HG02970 (cell line): ENCODE measurements at regions not wholly inside any gene's neighbourhood (a gene's known extent, or its start where the extent isn't known, plus 50 kb on each side); places are given as distances from the start of the nearest gene placed in this dataset.

ENCODE experiments used
- ATAC-seq: cut with Tn5 transposase; IDR thresholded peaks from one replicate; pipeline ENCODE4 v1.9.1; 2021; ENCODE audit warnings: mild to moderate bottlenecking, moderate library complexity, moderate number of reproducible peaks; ENCODE audit not compliant: unreplicated experiment, low FRiP score

DNA sequence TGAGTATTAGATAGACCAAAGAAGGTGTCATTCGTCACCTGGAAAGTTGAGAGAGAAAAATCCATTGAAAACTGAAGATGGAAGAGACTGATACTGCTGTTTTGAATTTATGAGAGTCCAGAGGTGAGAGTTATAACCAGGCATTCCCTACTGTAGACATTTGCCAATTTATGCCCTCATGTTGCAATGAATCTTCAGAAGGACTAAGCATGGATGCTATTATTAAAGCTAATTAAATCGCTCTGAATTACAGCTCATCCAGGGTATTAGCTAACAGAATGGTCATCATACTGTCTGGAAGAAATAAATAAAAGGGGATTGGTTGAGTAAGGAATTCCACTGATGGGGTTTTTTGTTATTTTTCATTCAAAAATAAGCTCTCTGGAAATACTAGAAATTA is 101.6 kb upstream of the PLPP4 start:
- ATAC-seq = no peak

DNA sequence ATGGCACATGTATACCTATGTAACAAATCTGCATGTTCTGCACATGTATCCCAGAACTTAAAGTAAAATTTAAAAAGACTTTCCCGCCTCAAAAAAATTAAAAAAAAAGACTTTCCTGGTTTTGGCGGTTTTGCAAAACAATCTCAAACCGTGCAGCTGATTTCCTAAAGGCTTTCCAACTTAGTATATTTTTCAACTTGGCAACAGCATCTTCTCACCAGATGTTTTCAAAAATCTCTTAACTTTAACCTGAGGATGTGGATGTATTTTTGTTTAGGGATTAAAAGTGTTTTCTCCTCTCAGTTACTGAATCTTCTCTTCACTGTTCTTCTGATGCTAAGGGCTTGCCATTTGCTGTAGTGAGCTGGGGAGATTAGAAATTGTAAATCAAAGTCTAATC is 96.5 kb upstream of the PLPP4 start:
- no peak for ATAC-seq

DNA sequence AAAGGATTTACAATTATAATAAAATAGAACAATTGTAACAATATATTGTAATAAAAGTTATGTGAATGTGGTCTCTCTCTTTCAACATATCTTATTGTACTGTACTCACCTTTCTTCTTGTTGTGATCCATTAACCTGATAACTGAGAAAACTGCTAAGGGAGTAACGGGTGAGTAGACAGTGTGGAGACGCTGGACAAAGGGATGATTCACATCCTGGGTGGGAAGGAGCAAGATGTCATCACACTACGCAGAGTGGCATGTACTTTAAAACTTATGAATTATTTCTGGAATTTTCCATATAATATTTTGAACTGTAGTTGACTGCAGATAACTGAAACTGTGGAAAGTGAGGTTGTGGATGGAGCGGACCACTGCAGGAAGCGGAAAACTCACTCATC is 91.2 kb upstream of the PLPP4 start:
- ATAC-seq = no peak

DNA sequence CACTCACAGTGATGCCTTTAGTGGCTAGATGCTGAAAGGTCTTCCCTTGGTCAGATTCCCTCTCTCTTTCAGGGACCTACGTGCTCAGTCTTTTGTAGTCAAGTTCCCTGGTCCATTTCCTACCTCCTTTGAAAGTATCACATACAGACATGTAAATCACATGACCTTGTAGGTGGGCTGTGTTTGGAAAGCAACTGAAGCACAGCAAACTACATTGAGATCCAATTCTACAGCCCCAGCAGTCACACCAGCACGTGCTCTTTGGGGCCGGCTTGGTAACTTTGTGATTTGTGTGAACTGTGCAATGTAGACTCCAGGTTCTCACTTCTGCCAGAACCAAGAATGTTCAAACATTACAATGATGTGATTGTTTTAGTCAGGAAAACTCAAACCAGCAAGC is 89.7 kb upstream of the PLPP4 start:
- ATAC-seq = no peak

GRCh38 chr10:120368338-120368737 is 88.7 kb upstream of the PLPP4 start:
- ATAC-seq = no peak

- no peak for ATAC-seq
Measured at GRCh38 chr10:120368927-120369326, 88.1 kb upstream of the PLPP4 start.

DNA sequence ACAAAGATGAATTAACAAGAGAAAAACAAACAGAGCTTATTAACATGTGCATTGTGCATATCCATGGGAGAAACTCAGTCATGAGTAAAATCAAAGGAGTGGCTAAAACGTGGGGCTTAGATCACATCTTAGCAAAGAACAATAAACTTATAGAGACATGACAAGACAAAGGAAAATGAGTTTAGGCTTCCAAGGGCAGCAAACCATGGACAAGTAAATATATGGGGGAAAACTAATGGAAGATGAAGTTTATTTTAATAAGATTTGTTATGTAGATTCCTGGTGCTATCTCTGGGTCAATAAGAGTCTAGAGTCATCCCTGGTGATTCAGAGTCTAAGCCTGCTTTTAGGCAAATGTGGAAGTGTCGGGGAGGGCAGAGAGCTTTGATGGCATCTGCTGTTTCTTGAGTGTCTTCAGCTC is 87.2 kb upstream of the PLPP4 start:
- ATAC-seq = no peak

DNA sequence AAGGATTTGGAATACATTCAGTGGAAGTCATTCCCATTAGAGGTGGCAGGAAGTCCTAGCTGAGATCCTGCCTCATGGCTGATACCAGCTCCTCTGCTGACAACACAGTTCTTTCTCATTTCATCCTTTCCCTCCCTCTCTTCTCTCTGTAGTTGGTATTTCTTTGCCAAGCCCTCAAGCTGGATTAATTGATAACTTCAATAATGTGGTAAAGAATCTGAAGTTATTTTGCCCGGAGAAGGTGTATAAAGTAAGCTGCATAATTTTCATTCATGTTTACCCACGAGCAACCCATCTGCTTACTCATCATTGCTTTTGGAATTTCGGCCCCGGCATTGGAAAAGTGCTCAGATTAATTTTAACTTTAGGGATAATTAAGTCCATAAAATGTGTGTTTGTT is 85.2 kb upstream of the PLPP4 start:
- ATAC-seq = no peak

GRCh38 chr10:120372917-120373316 is 84.1 kb upstream of the PLPP4 start:
- no peak for ATAC-seq

GRCh38 chr10:120375666-120376065 is 81.4 kb upstream of the PLPP4 start:
- ATAC-seq = no peak

- ATAC-seq = no peak
Measured at GRCh38 chr10:120381931-120382330, 75.1 kb upstream of the PLPP4 start.

GRCh38 chr10:120382360-120382759 is 74.7 kb upstream of the PLPP4 start:
- no peak for ATAC-seq

- no peak for ATAC-seq
Measured at GRCh38 chr10:120385992-120386391, 71.0 kb upstream of the PLPP4 start.

DNA sequence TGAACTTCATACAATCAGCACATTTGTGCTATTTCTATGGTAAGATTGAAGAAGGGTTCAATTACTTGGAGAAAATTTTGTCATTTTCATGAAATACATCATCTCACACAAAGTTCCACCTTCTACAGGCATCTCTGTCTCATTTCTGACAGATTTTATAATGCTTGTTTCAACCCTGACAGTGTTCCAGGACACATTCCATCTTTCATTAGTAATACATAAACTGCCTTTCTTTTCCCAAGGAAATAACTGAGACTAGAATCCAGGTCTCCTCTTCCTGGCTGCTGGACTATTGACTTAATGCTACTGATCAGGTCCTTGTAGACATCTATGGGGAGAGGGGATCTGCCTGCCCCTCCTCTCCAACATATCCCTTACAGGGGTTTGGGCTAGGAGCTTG is 70.1 kb upstream of the PLPP4 start:
- no peak for ATAC-seq

DNA sequence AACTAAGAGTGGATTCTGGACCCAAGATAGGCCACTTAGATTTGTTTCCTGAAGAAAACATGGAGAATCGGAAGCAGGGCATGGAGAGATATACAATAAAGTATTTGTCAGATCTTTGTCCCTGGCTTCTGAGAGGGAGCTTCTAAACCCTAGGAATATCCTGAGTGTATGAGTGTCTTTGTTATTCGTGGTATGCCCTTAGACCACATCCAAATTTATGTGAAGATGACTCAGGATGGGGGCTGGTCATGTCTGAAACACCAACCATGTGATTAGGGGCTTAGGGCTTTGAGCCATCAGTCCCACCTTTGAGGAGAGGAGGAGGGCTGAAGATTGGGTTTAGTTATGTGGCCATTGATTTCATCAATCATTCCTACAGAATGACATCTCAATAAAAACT is 69.7 kb upstream of the PLPP4 start:
- ATAC-seq = no peak

DNA sequence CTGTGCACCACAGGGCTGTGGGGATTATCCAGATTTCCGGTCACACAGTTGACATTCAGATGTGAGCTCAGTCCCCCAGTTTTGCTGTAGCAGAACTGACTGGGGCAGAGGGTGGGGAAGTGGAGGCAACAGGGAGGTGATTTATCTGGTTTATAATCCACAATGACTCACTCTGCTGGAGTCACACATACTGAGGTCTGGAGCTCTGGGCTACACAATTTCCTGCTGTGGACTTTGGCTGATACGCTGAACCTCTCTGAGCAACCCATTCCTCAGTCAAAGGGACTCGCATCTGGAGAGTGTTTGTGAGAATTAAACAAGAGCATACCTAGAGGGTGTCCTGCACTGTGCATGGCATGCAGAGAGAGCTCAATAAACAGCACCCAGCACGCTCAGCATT is 64.8 kb upstream of the PLPP4 start:
- ATAC-seq = no peak

DNA sequence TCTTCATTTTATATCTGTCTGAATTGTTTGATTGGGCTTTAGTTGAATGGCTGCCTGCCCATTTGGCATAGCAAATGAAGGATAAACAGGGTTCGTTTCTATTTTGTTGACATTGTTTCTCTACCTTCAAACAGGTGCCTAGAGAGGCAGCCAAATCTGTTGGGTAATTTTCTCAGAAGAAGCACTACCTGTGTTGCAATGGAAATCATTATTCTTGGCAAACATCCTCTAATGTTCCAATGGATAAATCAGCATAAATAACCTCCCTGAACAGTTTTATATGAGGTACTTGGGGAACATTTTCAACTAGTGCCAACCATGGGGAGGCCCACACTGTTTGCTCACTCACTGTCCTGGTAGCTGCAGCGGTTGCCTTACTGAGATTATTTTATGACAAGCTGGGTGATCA is 64.4 kb upstream of the PLPP4 start:
- no peak for ATAC-seq

DNA sequence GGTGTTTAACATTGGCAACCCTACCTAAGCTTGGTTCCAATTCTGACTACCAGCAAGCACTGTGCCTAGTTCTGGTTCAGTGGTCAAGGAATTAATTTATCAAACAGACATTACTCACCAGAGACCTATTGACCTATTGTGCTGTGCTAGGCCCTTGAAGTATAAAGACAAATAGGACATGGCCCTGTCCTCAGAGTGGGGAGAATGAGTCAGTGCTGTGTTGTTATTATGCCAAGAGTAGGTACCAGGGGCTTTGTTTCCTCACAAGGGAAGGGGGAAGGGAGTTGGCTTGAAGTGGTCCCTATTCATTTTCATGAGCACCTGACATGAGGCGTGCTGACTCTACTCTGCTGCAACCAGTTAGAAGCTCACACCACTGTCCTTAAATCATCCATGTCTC is 62.6 kb upstream of the PLPP4 start:
- ATAC-seq = no peak

DNA sequence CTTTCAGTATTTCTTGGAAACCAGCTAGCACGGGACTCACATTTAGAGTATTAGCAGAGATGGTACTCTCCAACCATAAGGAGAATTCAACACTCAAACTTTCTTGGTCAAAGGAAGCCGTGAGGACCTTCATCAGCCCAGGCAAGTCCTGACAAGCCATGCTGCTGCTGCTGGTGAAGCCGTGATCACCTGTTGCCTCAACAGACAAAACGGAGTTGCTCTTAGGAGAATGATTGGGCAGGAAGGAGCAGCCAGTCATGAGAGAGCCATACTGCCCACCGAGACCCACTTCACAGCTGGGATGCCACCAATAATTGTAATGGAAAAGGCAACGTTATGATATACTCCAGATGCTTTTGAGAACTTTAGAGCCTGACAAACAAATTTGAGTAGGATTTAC is 60.8 kb upstream of the PLPP4 start:
- no peak for ATAC-seq

- no peak for ATAC-seq
Measured at GRCh38 chr10:120398180-120398579, 58.8 kb upstream of the PLPP4 start.

DNA sequence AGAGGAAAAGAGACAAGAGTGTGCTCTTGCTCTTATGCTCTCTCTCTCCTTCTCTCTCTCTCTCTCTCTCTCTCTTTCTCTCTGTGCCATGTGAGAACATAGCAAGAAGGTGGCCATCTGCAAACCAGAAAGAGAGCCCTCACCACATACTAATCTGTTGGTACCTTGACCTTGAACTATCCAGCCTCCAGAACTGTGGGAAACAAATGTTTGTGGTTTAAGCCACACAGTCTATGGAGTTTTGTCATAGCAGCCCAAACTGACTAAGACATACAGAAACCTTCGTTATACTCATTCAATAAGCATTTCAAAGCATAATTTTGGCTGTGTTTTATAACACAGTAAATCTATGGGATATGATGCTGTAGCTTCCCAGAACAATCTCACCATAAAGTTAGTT is 56.4 kb upstream of the PLPP4 start:
- ATAC-seq = no peak

- ATAC-seq = no peak
Measured at GRCh38 chr10:120402147-120402766, 54.8 kb upstream of the PLPP4 start.

GRCh38 chr10:120403109-120403508 is 53.9 kb upstream of the PLPP4 start:
- ATAC-seq = no peak
